ENCODE measurements at regions not wholly inside any gene's neighbourhood (a gene's known extent, or its start where the extent isn't known, plus 50 kb on each side); places are given as distances from the start of the nearest gene placed in this dataset.

- no peak for TF ChIP-seq CTCF (IDR thresholded peaks at IDR 0.05; ENCODE audit: insufficient read depth, low read length)
- DNase-seq (ENCODE audit: low read depth) = no peak
These were observed 114.3 kb upstream of the CAND1 start for GRCh38 chr12:67154901-67155300.

GRCh38 chr12:67155863-67156262, 113.3 kb upstream of the CAND1 start:
- no peak for TF ChIP-seq CTCF (IDR thresholded peaks at IDR 0.05; ENCODE audit: insufficient read depth, low read length)
- DNase-seq (ENCODE audit: low read depth) = peak; percentile 11

More at GRCh38 chr12:67154901-67155300, 114.3 kb upstream of the CAND1 start:
- no peak overlapping the region for H3K4me3 ChIP-seq (ENCODE audit: low read depth, low read length)

GRCh38 chr12:67161322-67161918, 107.7 kb upstream of the CAND1 start:
- peak; percentile 47 for DNase-seq (ENCODE audit: low read depth)
- TF ChIP-seq CTCF (IDR thresholded peaks at IDR 0.05; ENCODE audit: insufficient read depth, low read length) = peak; percentile 61
- H3K4me3 ChIP-seq (ENCODE audit: low read depth, low read length) = no peak overlapping the region

More at GRCh38 chr12:67155863-67156262, 113.3 kb upstream of the CAND1 start:
- no peak overlapping the region for H3K4me3 ChIP-seq (ENCODE audit: low read depth, low read length)

- no peak for TF ChIP-seq CTCF (IDR thresholded peaks at IDR 0.05; ENCODE audit: insufficient read depth, low read length)
- no peak for DNase-seq (ENCODE audit: low read depth)
- H3K4me3 ChIP-seq (ENCODE audit: low read depth, low read length) = no peak overlapping the region
These were observed 95.9 kb upstream of the CAND1 start for GRCh38 chr12:67173258-67173657.

- no peak for TF ChIP-seq CTCF (IDR thresholded peaks at IDR 0.05; ENCODE audit: insufficient read depth, low read length)
- H3K4me3 ChIP-seq (ENCODE audit: low read depth, low read length) = no peak overlapping the region
- no peak for DNase-seq (ENCODE audit: low read depth)
These were observed 86.6 kb upstream of the CAND1 start for GRCh38 chr12:67182551-67182950.

- peak; percentile 39 for DNase-seq (ENCODE audit: low read depth)
These were observed 75.5 kb upstream of the CAND1 start for GRCh38 chr12:67193704-67194103.

More at GRCh38 chr12:67193704-67194103, 75.5 kb upstream of the CAND1 start:
- H3K4me3 ChIP-seq (ENCODE audit: low read depth, low read length) = no peak overlapping the region
- no peak for TF ChIP-seq CTCF (IDR thresholded peaks at IDR 0.05; ENCODE audit: insufficient read depth, low read length)

All from fibroblast of the aortic adventitia (primary cell).